ENCODE measurements at regions not wholly inside any gene's neighbourhood (a gene's known extent, or its start where the extent isn't known, plus 50 kb on each side); places are given as distances from the start of the nearest gene placed in this dataset.

- Histone ChIP-seq H3K9me3 (no peaks in the 10 kb centered on the region), H3K27me3 (no peaks in the 10 kb centered on the region), H3K4me1 (peaks cover 0 to 21% (median 2%) of the 10 kb centered on the region in 4 donors), H3K36me3 (no peaks in the 10 kb centered on the region), H3K27ac (no peak overlapping the region), H3K4me3 (no peak overlapping the region)
- no peak for DNase-seq (ENCODE audit: low spot score in 2 of 2)
- 0 to 38% methylated on average over 1 of the region's 1 CpG for WGBS, 2 donors
- no peak for TF ChIP-seq EP300 (IDR thresholded peaks at IDR 0.05)
- TF ChIP-seq CTCF (IDR thresholded peaks at IDR 0.05) = no peak
- TF ChIP-seq POLR2A (IDR thresholded peaks at IDR 0.05) = no peak
Observed at GRCh38 chr6:53983301-53983700, 127.9 kb upstream of the MLIP start.

GRCh38 chr6:53984163-53984562 is 127.1 kb upstream of the MLIP start:
- DNase-seq (ENCODE audit: low spot score in 2 of 2) = no peak
- TF ChIP-seq CTCF (IDR thresholded peaks at IDR 0.05) (no peak), POLR2A (IDR thresholded peaks at IDR 0.05) (no peak), EP300 (IDR thresholded peaks at IDR 0.05) (no peak)
- Histone ChIP-seq H3K4me3 (no peak overlapping the region), H3K9me3 (no peaks in the 10 kb centered on the region), H3K27me3 (no peaks in the 10 kb centered on the region), H3K4me1 (peaks cover 0 to 21% (median 2%) of the 10 kb centered on the region in 4 donors), H3K36me3 (no peaks in the 10 kb centered on the region), H3K27ac (no peak overlapping the region)
- 70 to 71% methylated on average over 2 of the region's 2 CpGs for WGBS, 2 donors

GRCh38 chr6:53984581-53984980 is 126.7 kb upstream of the MLIP start:
- Histone ChIP-seq H3K9me3 (no peaks in the 10 kb centered on the region), H3K4me1 (peaks cover 0 to 25% (median 2%) of the 10 kb centered on the region in 4 donors), H3K36me3 (no peaks in the 10 kb centered on the region), H3K27ac (no peak overlapping the region), H3K4me3 (no peak overlapping the region), H3K27me3 (no peaks in the 10 kb centered on the region)
- TF ChIP-seq POLR2A (IDR thresholded peaks at IDR 0.05) (no peak), CTCF (IDR thresholded peaks at IDR 0.05) (no peak), EP300 (IDR thresholded peaks at IDR 0.05) (no peak)
- WGBS, 2 donors = 46 to 49% methylated on average over 3 of the region's 3 CpGs
- DNase-seq (ENCODE audit: low spot score in 2 of 2) = no peak

GRCh38 chr6:53985366-53985765 is 125.9 kb upstream of the MLIP start:
- DNase-seq (ENCODE audit: low spot score in 2 of 2) = no peak
- Histone ChIP-seq H3K27me3 (no peaks in the 10 kb centered on the region), H3K9me3 (no peaks in the 10 kb centered on the region), H3K27ac (no peak overlapping the region), H3K36me3 (no peaks in the 10 kb centered on the region), H3K4me3 (no peak overlapping the region), H3K4me1 (peaks cover 0 to 28% (median 2%) of the 10 kb centered on the region in 4 donors)
- no peak for TF ChIP-seq CTCF (IDR thresholded peaks at IDR 0.05)
- TF ChIP-seq EP300 (IDR thresholded peaks at IDR 0.05) = no peak
- TF ChIP-seq POLR2A (IDR thresholded peaks at IDR 0.05) = no peak
- 41 to 44% methylated on average over 1 of the region's 1 CpG for WGBS, 2 donors

GRCh38 chr6:53986165-53986720 is 125.0 kb upstream of the MLIP start:
- peak in 1 of 2 donors; percentile 68 for DNase-seq (ENCODE audit: low spot score in 2 of 2)
- Histone ChIP-seq H3K9me3 (no peaks in the 10 kb centered on the region), H3K36me3 (no peaks in the 10 kb centered on the region), H3K4me3 (no peak overlapping the region), H3K27me3 (no peaks in the 10 kb centered on the region), H3K27ac (peak overlapping the region in 1 of 4 donors; percentile 58), H3K4me1 (peaks cover 0 to 28% (median 2%) of the 10 kb centered on the region in 4 donors)
- WGBS, 2 donors = 17 to 30% methylated on average over 3 of the region's 3 CpGs
- TF ChIP-seq CTCF (IDR thresholded peaks at IDR 0.05) = peak; percentile 63 to 74 (median 66)
- TF ChIP-seq EP300 (IDR thresholded peaks at IDR 0.05) = no peak

Data from tibial nerve (tissue), 4 donors.